RWPE2 (cell line): ENCODE measurements at regions not wholly inside any gene's neighbourhood (a gene's known extent, or its start where the extent isn't known, plus 50 kb on each side); places are given as distances from the start of the nearest gene placed in this dataset.

Source experiments
- ATAC-seq: fragments of 200-7000 bp; cut with Tn5 transposase; 3 replicates; pipeline ENCODE4 v1.9.1; 2021; ENCODE audit warnings: low read depth
- DNase-seq: peaks from one replicate; pipeline ENCODE4 v3.0.0-alpha.2; 2020; ENCODE audit warnings: low spot score
- H3K27ac ChIP-seq: fragments of 450-650 bp; 2 replicates; pipeline ENCODE4 v1.5.1; 2017; ENCODE audit warnings: mild to moderate bottlenecking; ENCODE audit not compliant: poor library complexity, severe bottlenecking
- H3K27me3 ChIP-seq: fragments of 250-450 bp; sonication (Bioruptor Pico); 2 replicates; pipeline ENCODE4 v1.5.1; 2021; ENCODE audit warnings: mild to moderate bottlenecking, moderate library complexity; ENCODE audit not compliant: insufficient read depth, poor library complexity, severe bottlenecking
- H3K36me3 ChIP-seq: fragments of 250-450 bp; sonication (Bioruptor Pico); 2 replicates; pipeline ENCODE4 v1.5.1; 2020; ENCODE audit warnings: low read depth, mild to moderate bottlenecking, moderate library complexity
- H3K4me1 ChIP-seq: fragments of 250-450 bp; sonication (Bioruptor Pico); 2 replicates; pipeline ENCODE4 v1.5.1; 2021; ENCODE audit warnings: mild to moderate bottlenecking, moderate library complexity; ENCODE audit not compliant: insufficient read depth, poor library complexity, severe bottlenecking
- H3K4me3 ChIP-seq: fragments of 250-450 bp; sonication (Bioruptor Pico); 2 replicates; pipeline ENCODE4 v1.5.1; 2021; ENCODE audit warnings: mild to moderate bottlenecking, moderate library complexity; ENCODE audit not compliant: severe bottlenecking
- H3K9me3 ChIP-seq: fragments of 250-450 bp; sonication (Bioruptor Pico); 2 replicates; pipeline ENCODE4 v1.5.1; 2021; ENCODE audit warnings: mild to moderate bottlenecking, moderate library complexity; ENCODE audit not compliant: severe bottlenecking
- TF ChIP-seq, protein P1 (sequence below): fragments of 450-650 bp; IDR thresholded peaks from one replicate; pipeline ENCODE4 v1.5.1; 2017; ENCODE audit warnings: mild to moderate bottlenecking, moderate library complexity; ENCODE audit not compliant: poor library complexity, severe bottlenecking

DNA sequence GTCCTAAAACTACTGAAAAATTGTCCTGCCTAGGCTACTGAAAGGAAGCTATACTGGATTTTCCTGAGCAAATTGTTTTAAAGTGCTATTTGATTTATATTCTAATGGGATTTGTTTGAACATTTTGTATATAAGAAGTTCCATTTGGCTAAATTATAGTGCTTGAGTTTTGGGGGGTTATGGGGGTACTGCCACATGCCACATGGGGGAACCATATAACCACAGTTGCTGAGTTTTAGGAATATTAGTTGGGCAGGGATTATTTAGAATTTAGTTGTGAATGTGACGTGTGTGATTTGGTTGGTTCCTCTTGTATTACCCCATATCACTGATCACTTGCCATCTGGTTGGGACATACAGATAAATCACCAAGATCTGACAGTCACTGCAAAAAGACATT is 224.5 kb upstream of the TAPT1 start:
- H3K9me3 ChIP-seq: no peaks in the 10 kb centered on the region
- H3K36me3 ChIP-seq: no peaks in the 10 kb centered on the region
- TF ChIP-seq, protein P1, sequence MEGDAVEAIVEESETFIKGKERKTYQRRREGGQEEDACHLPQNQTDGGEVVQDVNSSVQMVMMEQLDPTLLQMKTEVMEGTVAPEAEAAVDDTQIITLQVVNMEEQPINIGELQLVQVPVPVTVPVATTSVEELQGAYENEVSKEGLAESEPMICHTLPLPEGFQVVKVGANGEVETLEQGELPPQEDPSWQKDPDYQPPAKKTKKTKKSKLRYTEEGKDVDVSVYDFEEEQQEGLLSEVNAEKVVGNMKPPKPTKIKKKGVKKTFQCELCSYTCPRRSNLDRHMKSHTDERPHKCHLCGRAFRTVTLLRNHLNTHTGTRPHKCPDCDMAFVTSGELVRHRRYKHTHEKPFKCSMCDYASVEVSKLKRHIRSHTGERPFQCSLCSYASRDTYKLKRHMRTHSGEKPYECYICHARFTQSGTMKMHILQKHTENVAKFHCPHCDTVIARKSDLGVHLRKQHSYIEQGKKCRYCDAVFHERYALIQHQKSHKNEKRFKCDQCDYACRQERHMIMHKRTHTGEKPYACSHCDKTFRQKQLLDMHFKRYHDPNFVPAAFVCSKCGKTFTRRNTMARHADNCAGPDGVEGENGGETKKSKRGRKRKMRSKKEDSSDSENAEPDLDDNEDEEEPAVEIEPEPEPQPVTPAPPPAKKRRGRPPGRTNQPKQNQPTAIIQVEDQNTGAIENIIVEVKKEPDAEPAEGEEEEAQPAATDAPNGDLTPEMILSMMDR: peak; percentile 25
- DNase-seq: no peak
- no peak overlapping the region for H3K27ac ChIP-seq
- H3K4me3 ChIP-seq: no peak overlapping the region
- H3K27me3 ChIP-seq: no peaks in the 10 kb centered on the region
- ATAC-seq: no peak
- no peaks in the 10 kb centered on the region for H3K4me1 ChIP-seq

DNA sequence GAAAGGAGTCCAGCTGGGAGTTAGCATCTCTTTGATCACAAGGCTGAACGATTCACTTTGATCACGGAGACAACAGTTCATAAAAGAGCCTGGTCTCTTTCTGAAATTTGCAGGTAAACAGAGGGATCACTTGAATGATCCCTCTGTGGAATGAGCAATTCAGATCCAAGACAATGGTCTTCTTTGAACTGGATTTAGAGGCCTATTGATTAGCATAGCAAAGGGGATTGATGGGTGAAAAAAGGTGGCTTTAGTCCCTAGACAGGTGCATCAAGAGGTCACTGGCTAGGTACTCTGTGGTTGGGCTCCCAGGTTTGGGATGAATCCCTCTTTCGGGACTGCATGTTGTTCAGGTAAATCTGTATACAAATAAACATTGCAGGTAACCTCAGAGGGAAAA is 223.8 kb upstream of the TAPT1 start:
- Histone ChIP-seq H3K9me3 (no peaks in the 10 kb centered on the region), H3K4me3 (no peak overlapping the region), H3K4me1 (no peaks in the 10 kb centered on the region), H3K27me3 (no peaks in the 10 kb centered on the region), H3K27ac (no peak overlapping the region), H3K36me3 (no peaks in the 10 kb centered on the region)
- TF ChIP-seq, protein P1: no peak
- ATAC-seq: no peak
- no peak for DNase-seq

DNA sequence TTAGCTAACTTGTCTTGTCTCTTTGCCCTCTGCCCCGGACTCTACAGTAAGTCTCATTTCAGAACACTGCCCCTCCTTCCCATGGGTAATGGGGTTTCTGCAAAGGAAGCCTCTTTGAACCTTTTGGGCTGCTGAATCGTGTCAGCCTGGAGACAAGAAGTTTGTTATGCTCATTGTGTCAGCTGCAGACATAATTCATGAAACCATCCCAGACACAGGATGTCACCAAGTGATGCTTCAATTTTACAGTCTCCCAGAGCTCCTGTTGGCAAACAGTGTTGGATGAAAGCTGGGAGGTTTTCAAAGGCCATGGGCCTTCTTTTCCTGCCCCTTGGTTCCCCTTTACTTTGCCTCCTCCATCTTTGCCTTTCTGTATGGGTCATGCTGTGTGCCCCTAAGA is 223.1 kb upstream of the TAPT1 start:
- Histone ChIP-seq H3K36me3 (no peaks in the 10 kb centered on the region), H3K9me3 (no peaks in the 10 kb centered on the region), H3K27me3 (no peaks in the 10 kb centered on the region), H3K4me3 (no peak overlapping the region), H3K4me1 (no peaks in the 10 kb centered on the region), H3K27ac (no peak overlapping the region)
- DNase-seq: no peak
- TF ChIP-seq, protein P1: no peak
- ATAC-seq: no peak

DNA sequence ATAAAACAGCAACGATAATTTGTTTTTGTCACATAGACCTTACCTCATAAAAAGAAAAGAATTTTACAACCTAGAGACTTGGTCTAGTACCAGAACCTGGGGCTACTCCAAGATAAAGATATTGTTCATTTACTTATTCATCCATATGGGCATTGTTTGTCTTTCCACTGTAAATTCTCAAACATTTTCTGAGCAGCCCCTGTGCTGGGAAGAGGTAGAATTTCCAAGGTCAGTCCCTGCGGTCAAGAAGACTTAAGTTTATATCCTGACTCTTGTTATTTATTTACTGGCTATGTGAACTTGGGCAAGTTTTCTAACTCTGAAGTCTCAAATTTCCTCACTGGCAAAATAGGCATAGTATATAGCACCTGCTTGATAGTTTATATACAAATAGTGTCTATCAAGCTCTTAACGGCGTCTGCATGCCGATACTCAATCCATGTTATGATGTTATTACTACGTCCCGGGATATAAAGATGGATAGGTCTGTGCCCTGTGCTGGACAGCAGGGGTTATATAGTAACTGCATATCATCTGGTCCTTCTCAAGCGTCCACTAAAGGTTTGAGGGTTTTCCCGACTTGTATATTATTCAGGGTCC is 222.1 kb upstream of the TAPT1 start:
- no peak for ATAC-seq
- Histone ChIP-seq H3K9me3 (no peaks in the 10 kb centered on the region), H3K27me3 (no peaks in the 10 kb centered on the region), H3K36me3 (no peaks in the 10 kb centered on the region), H3K4me1 (no peaks in the 10 kb centered on the region), H3K4me3 (no peak overlapping the region), H3K27ac (no peak overlapping the region)
- TF ChIP-seq, protein P1: no peak
- DNase-seq: no peak

DNA sequence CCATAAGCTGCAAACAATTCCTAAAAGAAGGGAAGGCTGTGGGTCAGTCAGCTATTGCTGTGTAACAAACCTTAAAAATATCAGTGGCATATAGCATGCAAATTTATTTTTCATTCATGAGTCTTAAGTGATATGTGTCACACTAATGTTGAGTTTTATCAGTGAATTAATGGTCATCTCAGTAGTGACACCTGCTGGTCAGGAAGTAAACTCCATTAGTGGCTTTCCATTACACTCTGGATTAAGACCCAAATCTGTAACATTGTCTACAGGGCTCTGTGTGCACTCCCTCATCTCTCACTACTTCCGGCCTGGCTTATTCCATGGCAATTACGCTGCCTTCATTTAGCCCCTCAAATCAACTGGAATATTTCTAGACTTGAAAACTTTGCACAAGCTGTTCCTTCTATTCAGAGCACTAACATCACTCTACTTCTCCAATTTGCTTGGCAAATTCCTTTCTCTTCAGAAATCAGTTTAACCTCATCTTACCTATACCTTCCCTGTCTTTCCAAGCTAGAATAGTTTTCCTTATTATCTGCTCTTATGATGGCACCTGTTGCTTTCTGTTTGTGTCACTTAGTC is 217.3 kb upstream of the TAPT1 start:
- Histone ChIP-seq H3K4me3 (no peak overlapping the region), H3K9me3 (no peaks in the 10 kb centered on the region), H3K27me3 (no peaks in the 10 kb centered on the region), H3K27ac (no peak overlapping the region), H3K4me1 (peaks cover 3% of the 10 kb centered on the region), H3K36me3 (no peaks in the 10 kb centered on the region)
- peak; percentile 56; the same call in 1 of the 3 replicates for ATAC-seq
- no peak for DNase-seq
- TF ChIP-seq, protein P1: peak; percentile 71
